SK-N-SH treated with all-trans-retinoic acid at 6 μM for 48 hours (cell line): ENCODE measurements at regions not wholly inside any gene's neighbourhood (a gene's known extent, or its start where the extent isn't known, plus 50 kb on each side); places are given as distances from the start of the nearest gene placed in this dataset.

Experiments
- BACH2 ChIP-seq: fragments of 250-450 bp; sonication (Bioruptor Pico); IDR thresholded peaks from 2 replicates; pipeline ENCODE4 v1.9.0; 2021; ENCODE audit warnings: mild to moderate bottlenecking, borderline replicate concordance
- SNAI2 ChIP-seq: fragments of 250-450 bp; sonication (Bioruptor Pico); IDR thresholded peaks from 2 replicates; pipeline ENCODE4 v1.5.0; 2020; ENCODE audit warnings: mild to moderate bottlenecking, moderate library complexity
- ZFP3 ChIP-seq: fragments of 250-450 bp; sonication (Bioruptor Pico); IDR thresholded peaks from 2 replicates; pipeline ENCODE4 v1.5.0; 2020; ENCODE audit warnings: mild to moderate bottlenecking, moderate library complexity
- ZNF70 ChIP-seq: fragments of 450-650 bp; formaldehyde crosslinking; IDR thresholded peaks from 2 replicates; pipeline ENCODE4 v1.5.0; 2020; ENCODE audit warnings: mild to moderate bottlenecking, moderate library complexity
- ZNF8 ChIP-seq: fragments of 450-650 bp; formaldehyde crosslinking; IDR thresholded peaks from 2 replicates; pipeline ENCODE4 v1.5.0; 2020; ENCODE audit warnings: mild to moderate bottlenecking, moderate library complexity
- TF ChIP-seq, protein P1 (sequence below): fragments of 250-450 bp; sonication (Bioruptor Pico); IDR thresholded peaks from 2 replicates; pipeline ENCODE4 v1.8.0; 2020; ENCODE audit warnings: mild to moderate bottlenecking, moderate library complexity, borderline replicate concordance

DNA sequence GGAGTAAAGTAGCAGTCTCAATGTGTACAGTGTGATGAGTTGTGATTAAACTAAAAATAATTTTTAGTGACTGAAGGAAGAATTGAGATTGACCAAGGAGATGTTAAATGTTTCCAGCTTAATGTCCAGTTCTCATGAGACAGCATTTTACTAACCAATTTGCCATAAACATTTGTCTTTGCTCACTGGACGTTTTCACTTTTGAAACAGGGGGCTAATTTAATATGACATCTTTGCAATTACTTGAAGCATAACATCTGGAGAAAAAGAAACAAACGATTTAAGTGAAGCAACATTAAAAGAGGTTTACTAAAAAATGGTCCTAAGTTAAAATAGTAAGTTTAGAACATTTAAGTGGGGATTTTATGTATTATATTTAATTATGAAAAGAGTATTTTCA is 443.8 kb downstream of the BCKDHB start:
- TF ChIP-seq BACH2 (no peak), ZNF8 (no peak), ZNF70 (CRISPR knock-in tag) (no peak), ZFP3 (no peak), SNAI2 (CRISPR knock-in tag) (no peak)
- TF ChIP-seq, protein P1, sequence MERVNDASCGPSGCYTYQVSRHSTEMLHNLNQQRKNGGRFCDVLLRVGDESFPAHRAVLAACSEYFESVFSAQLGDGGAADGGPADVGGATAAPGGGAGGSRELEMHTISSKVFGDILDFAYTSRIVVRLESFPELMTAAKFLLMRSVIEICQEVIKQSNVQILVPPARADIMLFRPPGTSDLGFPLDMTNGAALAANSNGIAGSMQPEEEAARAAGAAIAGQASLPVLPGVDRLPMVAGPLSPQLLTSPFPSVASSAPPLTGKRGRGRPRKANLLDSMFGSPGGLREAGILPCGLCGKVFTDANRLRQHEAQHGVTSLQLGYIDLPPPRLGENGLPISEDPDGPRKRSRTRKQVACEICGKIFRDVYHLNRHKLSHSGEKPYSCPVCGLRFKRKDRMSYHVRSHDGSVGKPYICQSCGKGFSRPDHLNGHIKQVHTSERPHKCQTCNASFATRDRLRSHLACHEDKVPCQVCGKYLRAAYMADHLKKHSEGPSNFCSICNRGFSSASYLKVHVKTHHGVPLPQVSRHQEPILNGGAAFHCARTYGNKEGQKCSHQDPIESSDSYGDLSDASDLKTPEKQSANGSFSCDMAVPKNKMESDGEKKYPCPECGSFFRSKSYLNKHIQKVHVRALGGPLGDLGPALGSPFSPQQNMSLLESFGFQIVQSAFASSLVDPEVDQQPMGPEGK: no peak
